IPS-NIHi7 (cell line): ENCODE measurements at regions not wholly inside any gene's neighbourhood (a gene's known extent, or its start where the extent isn't known, plus 50 kb on each side); places are given as distances from the start of the nearest gene placed in this dataset.
"Not testable (repeated sequence)": the region's sequence is repeated elsewhere in the genome, so short reads cannot be mapped to it uniquely, and the experiment has no call there.

Experiments used
- DNase-seq: peaks from one replicate; pipeline ENCODE4 v3.0.0; 2012; ENCODE audit warnings: mixed read lengths; ENCODE audit errors: extremely low spot score

GRCh38 chr9:73863924-73864323 lies 633.2 kb upstream of the RORB start:
- no peak for DNase-seq

DNA sequence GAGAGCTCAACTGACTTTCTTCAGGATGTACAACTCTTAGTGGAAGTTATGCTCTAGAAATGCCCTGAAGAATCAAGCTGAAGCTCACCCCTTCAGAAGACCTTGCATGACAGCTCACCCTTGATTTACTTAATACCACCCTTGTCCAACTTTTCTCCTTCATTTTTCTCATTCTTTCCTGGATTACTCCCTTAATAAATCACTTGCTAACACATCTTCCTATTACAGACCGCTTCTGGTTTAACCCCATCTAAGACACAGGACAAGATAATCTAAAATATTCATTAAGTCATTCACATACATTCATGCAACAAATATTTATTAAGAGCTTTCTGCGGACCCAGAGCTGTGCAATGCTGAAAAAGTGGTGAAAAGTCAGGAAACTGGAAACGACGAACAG lies 630.7 kb upstream of the RORB start:
- no peak for DNase-seq

- no peak for DNase-seq
Measured at GRCh38 chr9:73869264-73869663, 627.9 kb upstream of the RORB start.

DNA sequence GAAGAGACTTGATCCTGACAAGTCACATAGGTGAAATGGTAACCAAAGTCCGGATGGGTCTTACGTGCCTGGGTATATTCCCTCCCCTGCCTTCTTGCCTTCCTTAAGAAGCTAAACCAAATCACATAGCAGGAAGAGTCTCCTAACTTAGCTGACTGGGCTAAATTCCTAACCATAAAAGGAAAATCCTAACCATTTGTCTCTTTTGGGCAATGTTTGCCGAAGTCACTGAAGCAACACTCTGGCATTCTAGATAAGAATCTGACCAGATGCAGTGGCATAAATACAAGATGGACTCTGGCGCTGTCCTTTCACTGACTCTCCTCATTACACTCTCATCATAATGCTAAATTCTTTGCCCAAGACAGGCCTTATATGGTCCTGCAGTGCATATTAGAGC lies 625.5 kb upstream of the RORB start:
- no peak for DNase-seq

DNA sequence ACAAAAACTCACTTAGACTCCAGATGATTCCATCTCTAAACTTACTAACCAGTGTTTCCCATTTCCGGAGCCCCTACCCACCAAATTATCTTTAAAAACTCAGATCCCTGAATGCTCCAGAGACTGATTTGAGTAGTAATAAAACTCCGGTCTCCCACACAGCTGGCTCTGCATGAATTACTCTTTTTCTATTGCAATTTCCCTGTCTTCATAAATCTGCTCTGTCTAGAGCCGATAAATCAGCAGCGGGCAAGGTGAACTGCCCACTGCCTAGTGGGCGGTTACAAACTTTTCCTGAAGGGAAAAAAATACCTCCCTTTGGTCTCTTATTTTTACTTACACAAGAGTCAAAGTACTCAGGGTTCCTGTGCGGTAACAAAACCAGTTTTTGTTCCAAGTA lies 624.4 kb upstream of the RORB start:
- DNase-seq: no peak

GRCh38 chr9:73880101-73880500 lies 617.0 kb upstream of the RORB start:
- no peak for DNase-seq

GRCh38 chr9:73889023-73889422 lies 608.1 kb upstream of the RORB start:
- DNase-seq: no peak

- no peak for DNase-seq
Measured at GRCh38 chr9:73890685-73891277, 606.4 kb upstream of the RORB start.

DNA sequence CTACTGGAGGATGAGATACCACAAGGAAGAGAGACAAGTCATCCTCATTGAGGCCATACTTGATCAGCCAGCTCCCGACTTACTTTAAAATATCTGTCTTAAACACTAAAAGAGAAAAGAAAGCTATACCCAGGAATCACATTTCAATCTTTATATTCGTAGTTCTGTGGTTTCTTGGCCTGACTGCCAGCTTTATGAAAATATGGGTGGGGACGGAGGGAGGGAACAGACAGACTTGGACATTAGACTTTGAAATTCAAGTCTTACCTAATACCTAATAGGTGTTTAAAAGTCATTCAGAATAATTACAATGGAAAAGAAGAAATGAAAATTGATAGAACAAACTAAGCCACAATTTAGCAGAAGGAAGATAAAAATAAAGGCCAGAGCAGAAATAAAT lies 604.8 kb upstream of the RORB start:
- DNase-seq: no peak

GRCh38 chr9:73893230-73893629 lies 603.9 kb upstream of the RORB start:
- DNase-seq: no peak

DNA sequence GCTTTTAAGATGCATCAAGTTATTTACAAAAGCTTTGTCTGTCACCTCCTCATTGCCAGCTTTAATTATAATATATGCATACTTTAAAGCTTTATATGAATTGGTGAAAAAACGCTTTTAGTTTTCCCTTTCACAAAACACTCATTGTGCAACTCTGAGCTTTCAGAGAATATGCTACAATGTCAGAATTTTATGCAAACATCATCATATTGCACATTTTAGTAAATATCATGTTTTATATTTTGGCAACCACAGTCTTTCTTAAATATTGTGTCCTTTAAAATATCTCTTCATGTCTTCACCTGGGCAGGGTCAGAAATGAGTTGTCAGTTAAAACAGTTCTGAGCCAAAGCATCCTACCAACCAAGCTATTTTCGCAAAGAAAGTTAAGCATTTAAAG lies 601.1 kb upstream of the RORB start:
- no peak for DNase-seq

- DNase-seq: no peak
Measured at GRCh38 chr9:73906671-73907070, 590.5 kb upstream of the RORB start.

DNA sequence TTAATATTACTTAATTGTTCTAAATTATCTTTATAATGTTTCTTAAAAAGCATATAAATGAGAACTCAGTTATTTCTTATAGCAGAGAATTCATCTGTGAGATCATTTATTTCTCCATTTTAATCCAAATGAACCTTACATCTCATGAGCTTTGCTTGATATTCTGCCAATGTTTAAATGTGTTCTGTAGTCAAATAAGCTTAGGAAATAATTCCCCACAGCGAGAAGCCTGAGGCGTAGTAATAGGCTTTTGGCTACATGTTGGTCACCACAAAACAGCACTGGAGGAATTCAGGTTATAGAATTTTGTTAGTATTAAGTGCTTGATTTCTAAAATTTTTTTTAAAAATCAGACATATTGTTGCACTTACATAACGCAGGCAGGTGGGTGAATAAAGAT lies 585.3 kb upstream of the RORB start:
- DNase-seq: no peak

DNA sequence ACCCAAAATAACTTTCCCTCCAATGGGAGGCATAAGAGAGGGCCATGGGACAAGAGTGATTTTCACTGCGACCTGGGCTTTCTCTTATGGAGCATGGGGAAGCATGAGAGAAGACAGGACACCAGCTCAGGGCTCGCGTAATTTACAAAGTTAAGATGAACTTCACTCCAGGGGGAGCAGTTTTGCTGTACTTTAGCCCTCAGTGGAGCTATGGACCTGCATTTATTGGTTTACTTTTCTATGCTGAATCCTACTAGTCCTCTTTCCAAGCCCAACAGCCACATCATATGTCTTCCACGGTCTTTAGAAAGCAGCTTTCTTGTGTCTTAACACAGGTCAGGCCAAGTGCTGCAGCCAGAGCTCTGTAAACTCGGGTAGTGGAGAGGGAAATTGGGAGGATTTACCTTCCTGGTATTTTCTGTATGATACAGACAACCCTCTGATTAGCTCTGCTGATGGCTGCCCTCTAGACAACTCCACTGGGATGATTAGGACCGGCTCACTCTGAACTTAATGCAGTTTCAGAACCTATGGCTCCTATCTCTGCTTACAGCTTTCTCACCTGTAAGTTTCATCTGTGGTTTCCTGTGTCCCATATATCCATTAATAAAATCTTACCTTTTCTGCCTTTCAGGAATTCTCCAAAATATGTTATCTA lies 581.0 kb upstream of the RORB start:
- DNase-seq: peak; percentile 54

- no peak for DNase-seq
Measured at GRCh38 chr9:73919712-73920111, 577.4 kb upstream of the RORB start.

DNA sequence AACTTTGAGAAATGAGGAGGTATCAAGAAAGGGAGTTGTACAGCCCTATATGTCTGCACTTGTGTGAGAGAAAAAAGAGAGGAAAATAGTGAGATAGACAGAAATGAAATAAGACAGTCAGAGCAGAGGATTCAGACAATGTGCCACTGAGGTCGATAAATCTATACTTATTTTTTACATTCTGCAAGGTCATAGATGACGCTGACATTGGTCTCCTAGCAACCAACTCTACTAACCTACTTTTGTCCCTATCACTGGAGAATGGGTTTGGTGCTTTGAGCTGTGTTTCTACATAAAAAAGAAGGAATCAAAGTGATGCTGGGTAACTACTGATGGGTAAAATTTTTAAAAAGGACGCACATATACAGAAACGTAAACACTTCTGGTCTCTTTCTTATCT lies 573.3 kb upstream of the RORB start:
- no peak for DNase-seq

DNA sequence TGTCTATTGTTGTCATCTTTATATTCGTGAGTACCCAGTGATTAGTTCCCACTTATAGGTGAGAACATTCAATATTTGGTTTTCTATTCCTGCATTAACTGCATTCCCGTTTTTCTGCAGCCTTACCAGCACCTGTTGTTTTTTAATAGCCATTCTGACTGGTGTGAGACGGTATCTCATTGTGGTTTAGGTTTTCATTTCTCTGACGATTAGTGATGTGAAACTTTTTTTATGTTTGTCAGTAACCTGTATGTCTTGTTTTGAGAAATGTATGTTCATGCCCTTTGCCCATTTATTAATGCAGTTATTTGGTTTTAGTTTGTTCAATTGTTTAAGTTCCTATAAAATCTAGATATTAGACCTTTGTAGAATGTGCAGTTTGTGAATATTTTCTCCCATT lies 546.0 kb upstream of the RORB start:
- no peak for DNase-seq

- no peak for DNase-seq
Measured at GRCh38 chr9:73962792-73963191, 534.3 kb upstream of the RORB start.

GRCh38 chr9:73969936-73970335 lies 527.2 kb upstream of the RORB start:
- no peak for DNase-seq

- not testable (repeated sequence) for DNase-seq
Measured at GRCh38 chr9:73976424-73976823, 520.7 kb upstream of the RORB start.

DNA sequence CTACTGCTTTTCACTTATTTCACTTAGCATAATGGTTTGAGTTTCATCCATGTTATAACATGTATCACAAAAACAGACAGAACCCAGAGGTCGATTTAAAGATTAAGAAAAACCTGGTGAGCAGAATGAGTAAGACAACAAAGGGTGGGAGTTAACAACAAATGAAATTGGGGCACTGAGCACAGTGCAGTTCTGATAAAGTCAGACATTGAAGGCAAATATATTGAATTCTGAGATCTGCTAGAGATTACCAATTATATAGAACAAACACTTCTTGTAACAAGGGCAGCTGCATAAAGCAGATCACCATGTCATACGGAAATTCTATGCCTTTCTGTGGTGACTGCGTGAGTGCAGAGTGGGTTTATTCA lies 517.3 kb upstream of the RORB start:
- DNase-seq: no peak

- DNase-seq: no peak
Measured at GRCh38 chr9:73980754-73981153, 516.4 kb upstream of the RORB start.

- no peak for DNase-seq
Measured at GRCh38 chr9:73981405-73981804, 515.7 kb upstream of the RORB start.

DNA sequence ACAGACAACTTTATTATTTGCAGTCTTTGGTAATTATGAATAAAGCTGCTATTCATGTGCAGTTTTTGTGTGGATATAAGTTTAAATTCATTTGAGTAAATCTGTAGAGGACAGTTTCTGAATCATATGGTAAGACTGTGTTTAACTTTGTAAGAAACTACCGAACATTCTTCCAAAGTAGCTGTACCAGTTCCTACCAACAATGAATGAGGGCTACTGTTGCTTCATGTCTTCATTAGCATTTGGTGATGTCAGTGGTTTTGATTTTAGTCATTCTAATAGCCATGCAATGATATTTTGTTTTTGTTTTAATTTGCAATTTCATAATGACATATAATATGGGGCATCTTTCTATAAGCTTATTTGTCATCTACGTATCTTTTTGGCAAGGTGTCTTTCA lies 501.3 kb upstream of the RORB start:
- DNase-seq: no peak
